ENCODE measurements at regions not wholly inside any gene's neighbourhood (a gene's known extent, or its start where the extent isn't known, plus 50 kb on each side); places are given as distances from the start of the nearest gene placed in this dataset.

DNA sequence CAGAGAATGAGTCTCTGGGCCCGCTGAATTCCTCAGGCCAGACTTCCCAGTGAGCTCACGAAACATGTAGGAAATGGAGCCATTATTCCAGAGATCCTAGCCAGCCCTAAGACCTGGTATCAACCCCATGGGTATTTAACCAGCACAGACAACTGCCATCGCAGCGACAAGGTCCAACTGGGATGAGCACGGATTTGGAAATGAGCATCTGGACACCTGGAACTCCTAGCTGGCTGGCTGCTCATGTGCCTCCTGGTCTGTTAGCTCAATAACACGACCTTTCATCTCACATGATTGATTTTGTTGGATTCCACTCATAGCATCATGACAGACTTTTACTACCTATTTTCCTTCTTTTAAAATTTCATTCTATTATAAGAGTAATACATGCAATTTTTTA is 51.0 kb downstream of the POU3F3 start:
- TF ChIP-seq, protein P1, sequence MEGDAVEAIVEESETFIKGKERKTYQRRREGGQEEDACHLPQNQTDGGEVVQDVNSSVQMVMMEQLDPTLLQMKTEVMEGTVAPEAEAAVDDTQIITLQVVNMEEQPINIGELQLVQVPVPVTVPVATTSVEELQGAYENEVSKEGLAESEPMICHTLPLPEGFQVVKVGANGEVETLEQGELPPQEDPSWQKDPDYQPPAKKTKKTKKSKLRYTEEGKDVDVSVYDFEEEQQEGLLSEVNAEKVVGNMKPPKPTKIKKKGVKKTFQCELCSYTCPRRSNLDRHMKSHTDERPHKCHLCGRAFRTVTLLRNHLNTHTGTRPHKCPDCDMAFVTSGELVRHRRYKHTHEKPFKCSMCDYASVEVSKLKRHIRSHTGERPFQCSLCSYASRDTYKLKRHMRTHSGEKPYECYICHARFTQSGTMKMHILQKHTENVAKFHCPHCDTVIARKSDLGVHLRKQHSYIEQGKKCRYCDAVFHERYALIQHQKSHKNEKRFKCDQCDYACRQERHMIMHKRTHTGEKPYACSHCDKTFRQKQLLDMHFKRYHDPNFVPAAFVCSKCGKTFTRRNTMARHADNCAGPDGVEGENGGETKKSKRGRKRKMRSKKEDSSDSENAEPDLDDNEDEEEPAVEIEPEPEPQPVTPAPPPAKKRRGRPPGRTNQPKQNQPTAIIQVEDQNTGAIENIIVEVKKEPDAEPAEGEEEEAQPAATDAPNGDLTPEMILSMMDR (conservative IDR thresholded peaks at IDR 0.05; ENCODE audit: low read depth, low read length): no peak
- TF ChIP-seq MAZ (IDR thresholded peaks at IDR 0.05; ENCODE audit: borderline replicate concordance, low read depth, low read length) (no peak), POLR2A (IDR thresholded peaks at IDR 0.05; ENCODE audit: low read depth, low read length) (no peak)
